Lower leg skin (tissue), 3 donors: ENCODE measurements at regions not wholly inside any gene's neighbourhood (a gene's known extent, or its start where the extent isn't known, plus 50 kb on each side); places are given as distances from the start of the nearest gene placed in this dataset.

Source experiments
- POLR2A ChIP-seq, 2 donors: fragments of 450-650 bp; IDR thresholded peaks; one replicate each; pipeline ENCODE4 v1.6.1; 2016 to 2017; ENCODE audit warnings: antibody characterized with exemption in 2 of 2, mild to moderate bottlenecking in 1 of 2, moderate library complexity in 1 of 2
- TF ChIP-seq, protein P1 (sequence below), 3 donors: fragments of 450-650 bp; IDR thresholded peaks; one replicate each; pipeline ENCODE4 v1.5.1; 2016; ENCODE audit warnings: antibody characterized with exemption in 3 of 3, mild to moderate bottlenecking in 3 of 3, moderate library complexity in 2 of 3

GRCh38 chr13:47129461-47129860 lies 232.6 kb upstream of the HTR2A start:
- TF ChIP-seq, protein P1, sequence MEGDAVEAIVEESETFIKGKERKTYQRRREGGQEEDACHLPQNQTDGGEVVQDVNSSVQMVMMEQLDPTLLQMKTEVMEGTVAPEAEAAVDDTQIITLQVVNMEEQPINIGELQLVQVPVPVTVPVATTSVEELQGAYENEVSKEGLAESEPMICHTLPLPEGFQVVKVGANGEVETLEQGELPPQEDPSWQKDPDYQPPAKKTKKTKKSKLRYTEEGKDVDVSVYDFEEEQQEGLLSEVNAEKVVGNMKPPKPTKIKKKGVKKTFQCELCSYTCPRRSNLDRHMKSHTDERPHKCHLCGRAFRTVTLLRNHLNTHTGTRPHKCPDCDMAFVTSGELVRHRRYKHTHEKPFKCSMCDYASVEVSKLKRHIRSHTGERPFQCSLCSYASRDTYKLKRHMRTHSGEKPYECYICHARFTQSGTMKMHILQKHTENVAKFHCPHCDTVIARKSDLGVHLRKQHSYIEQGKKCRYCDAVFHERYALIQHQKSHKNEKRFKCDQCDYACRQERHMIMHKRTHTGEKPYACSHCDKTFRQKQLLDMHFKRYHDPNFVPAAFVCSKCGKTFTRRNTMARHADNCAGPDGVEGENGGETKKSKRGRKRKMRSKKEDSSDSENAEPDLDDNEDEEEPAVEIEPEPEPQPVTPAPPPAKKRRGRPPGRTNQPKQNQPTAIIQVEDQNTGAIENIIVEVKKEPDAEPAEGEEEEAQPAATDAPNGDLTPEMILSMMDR (IDR thresholded peaks at IDR 0.05): no peak
- no peak for TF ChIP-seq POLR2A (IDR thresholded peaks at IDR 0.05)
